ENCODE measurements at regions not wholly inside any gene's neighbourhood (a gene's known extent, or its start where the extent isn't known, plus 50 kb on each side); places are given as distances from the start of the nearest gene placed in this dataset.

GRCh38 chr22:49202226-49202625, 625.4 kb downstream of the BRD1 start (continued):
- TF ChIP-seq CEBPB (IDR thresholded peaks at IDR 0.05; ENCODE audit: low read depth) (no peak), JUND (IDR thresholded peaks at IDR 0.05) (no peak), SP1 (IDR thresholded peaks at IDR 0.05; ENCODE audit: low read depth) (no peak), EZH2phosphoT487 (IDR thresholded peaks at IDR 0.05; ENCODE audit: borderline replicate concordance) (no peak), EGR1 (IDR thresholded peaks at IDR 0.05; ENCODE audit: low read depth) (no peak), ELF1 (IDR thresholded peaks at IDR 0.05; ENCODE audit: borderline replicate concordance, low read depth) (no peak)

DNA sequence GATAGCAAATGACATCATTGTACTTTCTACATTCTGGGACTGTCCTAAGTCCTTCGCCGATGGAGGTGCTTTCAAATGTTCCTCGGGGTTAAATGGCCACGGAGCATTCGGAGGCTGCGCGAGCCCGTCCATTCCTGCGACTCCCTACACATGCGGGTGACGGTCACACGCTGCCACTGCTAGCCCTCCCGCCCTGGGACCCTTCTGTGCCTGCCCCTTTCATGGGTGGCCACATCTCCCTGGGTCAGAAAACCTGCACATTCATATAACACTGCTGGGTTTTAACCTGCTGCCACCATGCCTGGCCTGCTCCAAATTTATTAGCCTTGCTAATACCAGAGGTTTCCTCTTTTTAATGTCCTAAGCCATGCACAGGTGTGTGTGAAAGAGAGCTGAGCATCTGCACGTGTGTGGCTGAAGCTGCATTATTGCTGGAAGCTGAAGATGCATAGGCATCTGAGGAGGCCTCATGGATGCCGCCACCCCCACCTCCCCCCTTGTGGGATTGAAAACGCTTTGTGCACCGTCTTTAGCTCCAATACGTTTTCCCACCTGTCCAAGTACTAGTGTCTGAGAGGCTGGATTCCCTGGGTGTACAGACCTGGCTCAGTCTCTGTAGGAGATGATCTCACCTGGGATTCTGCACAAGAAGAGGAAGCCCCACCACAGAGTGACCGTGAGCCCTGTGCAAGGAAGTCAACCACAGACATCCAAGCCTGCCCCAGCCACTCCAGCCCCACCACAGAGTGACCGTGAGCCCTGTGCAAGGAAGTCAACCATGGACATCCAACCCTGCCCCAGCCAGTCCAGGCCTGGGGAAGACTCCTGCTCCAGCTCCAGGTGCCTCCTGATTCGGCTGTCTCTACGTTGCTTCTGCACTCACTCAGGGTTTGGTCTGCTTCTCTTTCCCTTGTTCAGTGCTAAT, 626.4 kb downstream of the BRD1 start:
- DNase-seq (ENCODE audit: low read depth, low spot score) (no peak), ATAC-seq (no peak)
- Histone ChIP-seq H2AFZ (ENCODE audit: low read depth, low read length, poor library complexity, severe bottlenecking) (no peak overlapping the region), H3K79me2 (ENCODE audit: insufficient read depth, low read length) (no peaks in the 10 kb centered on the region), H3K9me2 (ENCODE audit: insufficient read depth) (no peaks in the 10 kb centered on the region), H3K4me1 (ENCODE audit: control insufficient read depth in 1 of 2, insufficient read depth in 2 of 2, low read length in 2 of 2) (no peaks in the 10 kb centered on the region), H3K4me2 (ENCODE audit: low read length) (no peak overlapping the region), H3K9me3 (ENCODE audit: control insufficient read depth in 1 of 2, insufficient read depth in 1 of 2, low read depth in 1 of 2, low read length in 2 of 2) (no peaks in the 10 kb centered on the region), H3K4me3 (replicated peaks in 1 of 2; ENCODE audit: low read depth in 1 of 2, low read length in 2 of 2) (no peak overlapping the region), H3K27ac (ENCODE audit: low read depth, low read length) (no peak overlapping the region), H4K20me1 (ENCODE audit: insufficient read depth) (no peaks in the 10 kb centered on the region), H3K27me3 (ENCODE audit: insufficient read depth, low read length) (peaks cover 37% of the 10 kb centered on the region), H3K9ac (ENCODE audit: low read length) (no peak overlapping the region), H3K36me3 (ENCODE audit: control insufficient read depth in 1 of 2, insufficient read depth in 2 of 2, low read length in 2 of 2) (no peaks in the 10 kb centered on the region)
- CTCF ChIA-PET = no interaction called here
- POLR2A ChIA-PET = no interaction called here
- no TSS peak for BruUV-seq (replicated peaks)
- TF ChIP-seq SIN3A (IDR thresholded peaks at IDR 0.05; ENCODE audit: low read depth) = no peak
- RAD21 ChIA-PET (ENCODE audit: low non-redundant PET in 1 of 2, low total read pairs in 2 of 2, uncharacterized antibody in 2 of 2, unreplicated experiment in 2 of 2) = no interaction called here
- intact Hi-C loops (cut with micrococcal nuclease) = no loop called here

DNA sequence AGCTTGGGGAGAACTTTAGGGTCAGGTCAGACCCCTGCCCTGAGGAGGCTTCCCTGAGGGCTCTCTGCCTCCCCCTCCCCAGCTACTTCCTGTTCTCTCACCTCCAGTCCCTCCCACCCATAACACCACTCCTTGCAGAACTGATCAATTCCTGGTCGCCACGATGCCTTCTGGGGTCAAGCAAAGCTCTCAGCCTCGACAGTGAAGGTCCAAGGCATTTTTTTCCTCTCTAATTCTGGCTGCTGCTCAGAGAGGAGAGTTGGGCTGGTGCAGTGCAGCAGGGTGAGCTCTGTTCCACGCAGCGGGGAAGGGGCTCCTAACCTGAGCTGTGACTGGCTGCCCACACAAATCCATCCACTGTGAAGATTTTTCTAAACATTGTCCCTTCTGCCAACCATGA, 628.4 kb downstream of the BRD1 start:
- no peaks in the 10 kb centered on the region for H3K79me2 ChIP-seq (ENCODE audit: insufficient read depth, low read length)
- H3K4me1 ChIP-seq (ENCODE audit: control insufficient read depth in 1 of 2, insufficient read depth in 2 of 2, low read length in 2 of 2) = no peaks in the 10 kb centered on the region
- H3K27me3 ChIP-seq (ENCODE audit: insufficient read depth, low read length) = peaks cover 32% of the 10 kb centered on the region
- H3K36me3 ChIP-seq (ENCODE audit: control insufficient read depth in 1 of 2, insufficient read depth in 2 of 2, low read length in 2 of 2) = no peaks in the 10 kb centered on the region
- no TSS peak for BruUV-seq (replicated peaks)
- no peak overlapping the region for H3K9ac ChIP-seq (ENCODE audit: low read length)
- DNase-seq (ENCODE audit: low read depth, low spot score) (no peak), ATAC-seq (no peak)
- intact Hi-C loops (cut with micrococcal nuclease) = no loop called here
- H3K9me2 ChIP-seq (ENCODE audit: insufficient read depth) = no peaks in the 10 kb centered on the region
- H3K4me3 ChIP-seq (replicated peaks in 1 of 2; ENCODE audit: low read depth in 1 of 2, low read length in 2 of 2) = no peak overlapping the region
- CTCF ChIA-PET = no interaction called here
- no peaks in the 10 kb centered on the region for H3K9me3 ChIP-seq (ENCODE audit: control insufficient read depth in 1 of 2, insufficient read depth in 1 of 2, low read depth in 1 of 2, low read length in 2 of 2)
- H2AFZ ChIP-seq (ENCODE audit: low read depth, low read length, poor library complexity, severe bottlenecking) = no peak overlapping the region
- POLR2A ChIA-PET = no interaction called here
- RAD21 ChIA-PET (ENCODE audit: low non-redundant PET in 1 of 2, low total read pairs in 2 of 2, uncharacterized antibody in 2 of 2, unreplicated experiment in 2 of 2) = no interaction called here
- no peak overlapping the region for H3K27ac ChIP-seq (ENCODE audit: low read depth, low read length)
- H4K20me1 ChIP-seq (ENCODE audit: insufficient read depth) = no peaks in the 10 kb centered on the region
- H3K4me2 ChIP-seq (ENCODE audit: low read length) = no peak overlapping the region
- TF ChIP-seq CTCF (IDR thresholded peaks at IDR 0.05 in 2 of 3, conservative IDR thresholded peaks at IDR 0.05 in 1 of 3; ENCODE audit: borderline replicate concordance in 1 of 3, insufficient read depth in 1 of 3, low read depth in 2 of 3, low read length in 2 of 3) (no peak), POLR2A (IDR thresholded peaks at IDR 0.05; ENCODE audit: borderline replicate concordance, extremely low read depth, insufficient read depth, insufficient read length) (no peak), CEBPB (IDR thresholded peaks at IDR 0.05; ENCODE audit: low read depth) (no peak), EZH2phosphoT487 (IDR thresholded peaks at IDR 0.05; ENCODE audit: borderline replicate concordance) (no peak), POLR2AphosphoS5 (IDR thresholded peaks at IDR 0.05; ENCODE audit: low read depth, low read length) (no peak), ZFX (IDR thresholded peaks at IDR 0.05) (no peak), SP1 (IDR thresholded peaks at IDR 0.05; ENCODE audit: low read depth) (no peak), CBX3 (IDR thresholded peaks at IDR 0.05; ENCODE audit: low read depth) (no peak), JUND (IDR thresholded peaks at IDR 0.05) (no peak)
- TF ChIP-seq, protein P1, sequence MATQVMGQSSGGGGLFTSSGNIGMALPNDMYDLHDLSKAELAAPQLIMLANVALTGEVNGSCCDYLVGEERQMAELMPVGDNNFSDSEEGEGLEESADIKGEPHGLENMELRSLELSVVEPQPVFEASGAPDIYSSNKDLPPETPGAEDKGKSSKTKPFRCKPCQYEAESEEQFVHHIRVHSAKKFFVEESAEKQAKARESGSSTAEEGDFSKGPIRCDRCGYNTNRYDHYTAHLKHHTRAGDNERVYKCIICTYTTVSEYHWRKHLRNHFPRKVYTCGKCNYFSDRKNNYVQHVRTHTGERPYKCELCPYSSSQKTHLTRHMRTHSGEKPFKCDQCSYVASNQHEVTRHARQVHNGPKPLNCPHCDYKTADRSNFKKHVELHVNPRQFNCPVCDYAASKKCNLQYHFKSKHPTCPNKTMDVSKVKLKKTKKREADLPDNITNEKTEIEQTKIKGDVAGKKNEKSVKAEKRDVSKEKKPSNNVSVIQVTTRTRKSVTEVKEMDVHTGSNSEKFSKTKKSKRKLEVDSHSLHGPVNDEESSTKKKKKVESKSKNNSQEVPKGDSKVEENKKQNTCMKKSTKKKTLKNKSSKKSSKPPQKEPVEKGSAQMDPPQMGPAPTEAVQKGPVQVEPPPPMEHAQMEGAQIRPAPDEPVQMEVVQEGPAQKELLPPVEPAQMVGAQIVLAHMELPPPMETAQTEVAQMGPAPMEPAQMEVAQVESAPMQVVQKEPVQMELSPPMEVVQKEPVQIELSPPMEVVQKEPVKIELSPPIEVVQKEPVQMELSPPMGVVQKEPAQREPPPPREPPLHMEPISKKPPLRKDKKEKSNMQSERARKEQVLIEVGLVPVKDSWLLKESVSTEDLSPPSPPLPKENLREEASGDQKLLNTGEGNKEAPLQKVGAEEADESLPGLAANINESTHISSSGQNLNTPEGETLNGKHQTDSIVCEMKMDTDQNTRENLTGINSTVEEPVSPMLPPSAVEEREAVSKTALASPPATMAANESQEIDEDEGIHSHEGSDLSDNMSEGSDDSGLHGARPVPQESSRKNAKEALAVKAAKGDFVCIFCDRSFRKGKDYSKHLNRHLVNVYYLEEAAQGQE (IDR thresholded peaks at IDR 0.05; ENCODE audit: low read depth) = no peak
